Glutamatergic neuron (in vitro differentiated cells): ENCODE measurements at regions not wholly inside any gene's neighbourhood (a gene's known extent, or its start where the extent isn't known, plus 50 kb on each side); places are given as distances from the start of the nearest gene placed in this dataset.

Experiments
- DNase-seq: peaks from one replicate; pipeline ENCODE4 v3.0.0; 2022
- H3K27ac Mint-ChIP-seq: one replicate; pipeline ENCODE4 v1.8.0; 2020; ENCODE audit warnings: mild to moderate bottlenecking, mixed read lengths, inconsistent platforms; ENCODE audit not compliant: unreplicated experiment
- H3K27me3 Mint-ChIP-seq: one replicate; pipeline ENCODE4 v1.8.0; 2020; ENCODE audit warnings: mild to moderate bottlenecking, moderate library complexity, mixed read lengths, inconsistent platforms; ENCODE audit not compliant: unreplicated experiment
- H3K36me3 Mint-ChIP-seq: one replicate; pipeline ENCODE4 v1.8.0; 2020; ENCODE audit warnings: mild to moderate bottlenecking, mixed read lengths, inconsistent platforms; ENCODE audit not compliant: unreplicated experiment
- H3K4me1 Mint-ChIP-seq: one replicate; pipeline ENCODE4 v1.8.0; 2020; ENCODE audit warnings: mild to moderate bottlenecking, low read depth, mixed read lengths, inconsistent platforms; ENCODE audit not compliant: unreplicated experiment
- H3K4me3 Mint-ChIP-seq: one replicate; pipeline ENCODE4 v1.8.0; 2020; ENCODE audit warnings: mild to moderate bottlenecking, mixed read lengths, inconsistent platforms; ENCODE audit not compliant: unreplicated experiment
- H3K9me3 Mint-ChIP-seq: one replicate; pipeline ENCODE4 v1.8.0; 2020; ENCODE audit warnings: mild to moderate bottlenecking, moderate library complexity, mixed read lengths, inconsistent platforms; ENCODE audit not compliant: unreplicated experiment
- CTCF ChIP-seq: fragments of 200-600 bp; sonication (generic); IDR thresholded peaks from one replicate; pipeline ENCODE4 v1.5.0; 2021; ENCODE audit not compliant: partially characterized antibody, unreplicated experiment

DNA sequence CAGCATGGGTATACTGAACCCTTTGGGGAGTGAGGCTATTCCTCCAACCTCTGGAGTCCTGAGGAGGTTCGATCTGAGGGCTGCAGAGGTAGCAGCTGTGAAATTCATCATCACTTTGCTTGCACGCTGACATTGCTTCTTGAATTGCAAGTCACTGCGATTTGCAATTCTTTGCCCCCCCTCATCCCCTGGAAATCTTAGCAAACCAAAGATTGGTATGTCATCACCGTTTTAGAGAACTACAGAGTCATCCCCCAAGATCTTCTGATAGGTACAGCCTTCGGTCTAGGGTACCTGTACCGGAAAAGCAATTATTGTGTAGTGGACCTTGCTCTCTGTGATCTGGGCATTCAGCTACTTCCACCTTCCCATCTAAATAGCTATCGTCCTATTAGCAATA lies 192.6 kb downstream of the KLF6 start:
- Mint-ChIP-seq H3K4me3 (no peak overlapping the region), H3K36me3 (peaks cover 8% of the 10 kb centered on the region), H3K9me3 (peaks cover 3% of the 10 kb centered on the region), H3K27me3 (peaks cover 3% of the 10 kb centered on the region), H3K27ac (no peak overlapping the region), H3K4me1 (no peaks in the 10 kb centered on the region)
- no peak for TF ChIP-seq CTCF
- no peak for DNase-seq

DNA sequence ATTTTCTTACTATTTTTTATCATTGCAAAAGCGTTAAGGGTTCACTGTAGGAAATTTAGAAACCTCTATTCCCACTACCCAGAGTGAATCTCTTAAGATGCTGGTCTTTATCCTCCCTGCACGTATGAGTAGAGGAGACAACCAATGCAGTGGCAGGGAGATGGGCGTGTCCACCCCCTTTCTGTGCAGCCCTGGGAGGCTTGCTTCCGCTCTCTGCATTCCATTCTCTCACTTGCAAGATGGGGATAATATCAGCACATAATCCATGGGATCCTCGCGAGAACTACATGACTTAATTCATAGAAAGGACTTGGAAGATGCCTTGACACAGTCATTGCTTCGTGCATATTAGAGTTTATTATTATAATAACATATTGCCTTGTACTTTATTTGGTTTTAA lies 196.2 kb downstream of the KLF6 start:
- Mint-ChIP-seq H3K36me3 (peaks cover 8% of the 10 kb centered on the region), H3K27ac (no peak overlapping the region), H3K4me1 (no peaks in the 10 kb centered on the region), H3K4me3 (no peak overlapping the region), H3K9me3 (peaks cover 3% of the 10 kb centered on the region), H3K27me3 (peaks cover 5% of the 10 kb centered on the region)
- no peak for DNase-seq
- TF ChIP-seq CTCF, result no peak

DNA sequence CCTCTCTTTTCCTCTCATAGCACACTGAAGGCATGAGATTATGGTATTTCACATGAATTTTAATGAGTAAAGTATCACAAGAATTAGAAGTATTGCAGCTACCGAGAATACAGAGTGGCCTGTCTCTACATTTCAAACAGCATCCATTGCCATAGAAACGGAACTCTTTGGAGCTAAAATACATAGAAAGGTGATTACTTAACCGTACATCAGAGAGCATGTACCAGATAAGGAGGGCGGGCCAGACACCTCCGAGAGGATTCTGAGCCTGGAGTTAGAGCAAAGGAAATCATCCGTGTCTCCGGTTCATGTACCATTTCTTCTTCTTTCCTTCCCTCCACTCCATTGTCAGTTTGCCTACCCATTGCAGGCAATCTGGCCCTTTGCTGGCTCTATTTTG lies 196.7 kb downstream of the KLF6 start:
- Mint-ChIP-seq H3K27me3 (peaks cover 4% of the 10 kb centered on the region), H3K4me1 (no peaks in the 10 kb centered on the region), H3K36me3 (peaks cover 8% of the 10 kb centered on the region), H3K27ac (no peak overlapping the region), H3K9me3 (peaks cover 3% of the 10 kb centered on the region), H3K4me3 (no peak overlapping the region)
- no peak for DNase-seq
- no peak for TF ChIP-seq CTCF

- no peaks in the 10 kb centered on the region for H3K4me1 Mint-ChIP-seq
- H3K27me3 Mint-ChIP-seq, result peaks cover 4% of the 10 kb centered on the region
- DNase-seq, result no peak
- TF ChIP-seq CTCF, result no peak
- peaks cover under 1% of the 10 kb centered on the region for H3K9me3 Mint-ChIP-seq
- no peak overlapping the region for H3K27ac Mint-ChIP-seq
- H3K36me3 Mint-ChIP-seq, result no peaks in the 10 kb centered on the region
- H3K4me3 Mint-ChIP-seq, result no peak overlapping the region
Measured at GRCh38 chr10:3584926-3585784, 199.9 kb downstream of the KLF6 start.

DNA sequence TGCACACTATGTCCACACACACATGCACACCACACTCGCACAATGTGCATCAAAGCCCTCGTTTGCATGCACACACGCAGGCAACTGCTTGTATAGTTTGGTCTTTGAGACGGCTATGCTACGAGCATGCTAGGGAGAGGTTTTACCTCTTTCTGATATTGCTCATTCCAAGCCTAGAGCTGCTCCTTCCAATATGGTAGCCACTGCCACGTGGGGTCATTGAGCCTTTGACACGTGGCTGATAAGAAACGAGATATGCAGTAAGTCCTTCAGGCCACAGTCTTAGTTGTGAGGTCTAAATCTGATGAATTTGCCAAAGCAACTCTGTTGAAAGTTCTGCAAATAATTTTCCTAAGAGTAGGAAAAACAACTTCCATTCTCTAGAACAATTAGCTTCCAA lies 204.4 kb downstream of the KLF6 start:
- no peaks in the 10 kb centered on the region for H3K9me3 Mint-ChIP-seq
- H3K4me3 Mint-ChIP-seq, result no peak overlapping the region
- no peaks in the 10 kb centered on the region for H3K36me3 Mint-ChIP-seq
- no peak overlapping the region for H3K27ac Mint-ChIP-seq
- peaks cover 2% of the 10 kb centered on the region for H3K27me3 Mint-ChIP-seq
- H3K4me1 Mint-ChIP-seq, result no peaks in the 10 kb centered on the region
- no peak for DNase-seq
- TF ChIP-seq CTCF, result no peak
